CD4-positive, alpha-beta T cell treated with Interleukin-6 at 100 ng/mL for 8 hours (primary cell): ENCODE measurements at regions not wholly inside any gene's neighbourhood (a gene's known extent, or its start where the extent isn't known, plus 50 kb on each side); places are given as distances from the start of the nearest gene placed in this dataset.

Source experiments
- DNase-seq: peaks from one replicate; pipeline ENCODE4 v3.0.0-alpha.2; 2020; ENCODE audit warnings: mixed read lengths, low spot score

DNA sequence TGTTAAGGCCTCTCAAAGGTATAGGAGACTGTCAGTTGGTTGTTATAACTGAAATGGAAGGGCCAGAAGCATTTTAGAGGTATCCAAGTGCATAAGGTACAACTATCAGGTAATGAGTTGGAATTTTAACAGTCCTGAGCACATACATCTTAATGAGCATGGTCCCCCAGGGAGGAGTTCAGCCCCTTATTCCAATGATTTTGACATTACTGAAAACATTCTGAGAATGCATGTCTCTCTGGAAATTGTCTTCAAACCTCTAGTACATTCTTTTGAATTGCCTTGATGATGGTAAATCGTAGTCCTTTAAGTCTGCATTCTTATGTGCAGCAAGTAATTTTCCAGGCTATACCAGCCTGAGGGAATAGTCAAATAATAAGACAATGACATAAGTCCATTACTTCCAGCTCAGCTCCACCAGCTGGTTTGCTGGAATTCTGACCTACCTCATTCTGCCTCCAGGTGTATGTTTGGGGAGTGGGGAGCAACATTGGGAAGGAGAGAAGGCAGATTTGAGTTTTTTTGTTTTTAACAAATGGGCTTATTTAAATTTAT, 239.2 kb downstream of the MSRB3 start:
- no peak for DNase-seq

DNA sequence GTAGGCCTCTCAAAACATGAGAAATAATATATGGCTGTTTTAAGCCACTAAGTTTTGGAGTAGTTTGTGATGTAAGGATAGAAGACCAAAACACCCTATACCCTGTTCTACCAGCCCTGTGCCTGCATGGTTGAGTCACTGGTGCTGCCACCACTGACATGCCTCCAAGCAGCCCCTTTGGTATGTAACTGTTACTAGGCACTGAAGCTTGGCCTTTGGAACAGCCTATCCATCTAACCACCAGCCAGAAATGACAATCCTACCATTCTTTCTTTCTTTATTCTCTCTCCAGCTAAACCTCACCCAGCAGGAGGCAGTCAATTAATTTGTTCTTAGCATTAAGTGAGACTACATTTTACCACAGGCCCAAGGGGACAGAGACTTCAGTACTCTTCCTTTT, 240.3 kb downstream of the MSRB3 start:
- DNase-seq: no peak

- DNase-seq: no peak
Measured at GRCh38 chr12:65520658-65521057, 242.2 kb downstream of the MSRB3 start.

GRCh38 chr12:65522956-65523860, 244.7 kb downstream of the MSRB3 start:
- DNase-seq: no peak

GRCh38 chr12:65524666-65525065, 246.2 kb downstream of the MSRB3 start:
- no peak for DNase-seq

DNA sequence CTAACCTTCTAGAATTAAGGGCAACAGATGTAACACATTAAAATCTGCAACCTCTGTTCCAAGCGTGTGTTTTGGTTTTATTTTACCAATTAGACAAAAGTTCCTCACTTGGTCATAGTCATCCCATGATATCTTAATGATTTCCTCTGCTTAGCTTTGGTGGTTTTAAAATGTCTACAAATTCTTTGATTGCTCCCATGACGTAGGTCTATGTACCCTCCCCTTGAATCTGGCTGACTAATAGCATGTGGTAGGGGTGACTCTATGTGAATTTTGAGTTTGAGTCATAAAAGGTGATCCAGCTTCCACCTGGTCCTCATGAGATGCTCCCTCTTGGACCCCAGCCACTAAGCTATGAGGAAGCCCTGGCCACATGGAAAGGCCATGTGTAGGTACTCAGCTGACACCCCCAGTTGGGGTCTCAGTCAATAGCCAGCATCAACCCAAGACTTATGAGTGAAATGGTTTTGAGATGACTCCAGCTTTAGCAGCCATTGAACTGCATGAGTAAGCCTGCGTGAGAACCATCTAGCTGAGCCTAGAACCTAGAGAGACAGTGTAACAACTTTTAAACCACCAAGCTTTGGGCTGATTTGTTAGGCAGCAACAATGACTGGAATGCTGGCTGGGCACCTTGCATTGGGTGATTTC, 247.1 kb downstream of the MSRB3 start:
- DNase-seq: no peak

GRCh38 chr12:65526311-65526710, 247.8 kb downstream of the MSRB3 start:
- DNase-seq: no peak

GRCh38 chr12:65528127-65528526, 249.6 kb downstream of the MSRB3 start:
- DNase-seq: no peak

- no peak for DNase-seq
Measured at GRCh38 chr12:65529106-65529505, 250.6 kb downstream of the MSRB3 start.

DNA sequence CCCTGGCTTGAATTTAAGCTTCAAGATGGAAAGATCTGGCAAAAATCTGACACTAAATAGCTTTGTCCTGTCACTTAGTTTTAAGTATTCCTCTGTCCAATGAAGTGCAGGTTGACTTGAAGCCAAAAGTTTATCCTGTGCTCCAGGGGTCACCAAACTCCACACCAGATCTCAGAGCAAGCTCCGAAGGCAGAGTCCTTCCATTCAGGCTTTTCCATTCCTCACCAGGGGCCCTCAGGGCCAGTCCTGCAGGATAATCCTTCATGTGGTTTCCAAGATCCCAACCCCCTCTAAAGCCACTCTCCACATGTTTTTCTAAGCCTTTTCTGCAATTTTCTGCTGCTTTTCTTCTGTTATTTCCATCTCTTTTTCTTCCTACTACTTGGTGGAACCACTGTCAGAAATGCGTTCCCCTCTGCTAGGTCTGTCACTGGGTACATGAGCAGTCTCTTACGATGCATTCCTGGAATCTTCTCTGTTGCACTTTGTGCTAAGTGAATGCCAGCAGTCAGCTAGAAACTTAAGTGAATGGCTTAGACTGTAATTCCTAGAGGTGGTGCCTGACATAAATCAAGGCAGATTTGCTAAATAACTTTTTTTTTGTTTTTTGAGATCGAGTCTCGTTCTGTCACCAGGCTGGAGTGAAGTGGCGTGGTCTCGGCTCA, 251.4 kb downstream of the MSRB3 start:
- DNase-seq: no peak

DNA sequence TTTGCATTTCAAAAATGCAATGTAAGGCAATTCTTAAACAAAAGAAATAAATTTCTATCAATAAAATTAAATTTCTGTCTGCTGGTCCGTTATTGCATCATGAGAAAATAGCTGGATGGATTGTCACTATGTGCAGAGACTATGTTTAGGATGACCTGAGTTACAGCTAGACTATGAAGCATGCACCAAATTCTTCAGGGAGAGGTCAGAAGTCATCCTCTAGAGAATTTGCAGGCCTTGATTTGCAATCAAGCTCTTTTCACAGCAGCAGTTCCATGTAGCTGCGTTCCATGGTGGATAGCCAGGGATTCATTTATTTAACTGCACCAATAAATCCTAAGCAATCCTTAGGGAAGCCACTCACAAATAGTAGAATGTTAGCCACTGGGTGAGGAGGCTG, 253.7 kb downstream of the MSRB3 start:
- DNase-seq: no peak

GRCh38 chr12:65532764-65533163, 254.3 kb downstream of the MSRB3 start:
- no peak for DNase-seq

- DNase-seq: no peak
Measured at GRCh38 chr12:65533177-65533883, 254.8 kb downstream of the MSRB3 start.

DNA sequence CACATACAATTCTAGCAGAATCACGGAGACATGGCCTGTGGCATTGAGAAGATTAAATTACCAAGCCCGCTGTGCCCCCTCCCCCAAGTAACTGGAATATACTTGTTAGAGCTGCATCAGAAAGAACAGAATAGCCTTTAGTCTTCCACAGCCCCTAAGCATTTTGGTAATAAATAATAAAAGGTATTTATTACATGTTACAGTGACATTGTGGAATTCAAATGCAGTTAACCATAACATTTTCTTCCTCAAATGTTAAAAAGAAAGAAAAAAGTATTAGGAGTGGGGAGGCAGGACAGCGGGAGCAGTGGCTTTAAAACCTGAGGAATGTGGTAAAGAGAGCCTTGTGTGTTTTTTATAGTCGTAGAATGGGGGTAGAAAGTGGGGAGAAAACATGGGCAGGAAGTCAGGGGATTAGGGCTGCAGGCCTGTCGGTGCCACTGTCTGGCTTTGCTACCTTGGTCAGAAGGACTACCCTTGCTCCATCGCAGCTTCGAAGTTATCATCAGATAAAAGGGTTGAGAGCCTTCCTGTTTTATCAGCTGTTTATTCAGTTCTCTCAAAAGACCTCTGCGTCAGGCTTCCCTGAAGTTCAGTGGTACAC, 255.9 kb downstream of the MSRB3 start:
- DNase-seq: no peak

- DNase-seq: no peak
Measured at GRCh38 chr12:65535946-65536345, 257.5 kb downstream of the MSRB3 start.

DNA sequence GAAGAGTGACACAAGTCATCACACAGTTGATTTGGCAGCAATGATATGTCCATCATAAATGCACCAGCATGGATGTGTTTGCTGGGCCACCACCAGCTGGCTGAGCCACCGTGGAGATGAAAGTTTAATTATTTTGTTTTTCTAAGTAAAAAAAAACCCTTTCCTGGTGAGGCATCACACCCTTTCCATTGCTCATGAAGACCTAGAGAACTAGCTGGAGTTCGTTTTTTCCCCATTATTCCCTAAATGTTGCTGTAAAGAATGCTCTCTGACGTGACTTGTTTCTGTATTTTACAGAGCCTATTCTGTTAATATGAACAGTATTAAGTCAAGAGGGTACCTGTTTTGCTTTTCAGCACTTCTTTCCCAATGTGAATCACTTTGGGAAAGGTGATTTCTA, 257.9 kb downstream of the MSRB3 start:
- no peak for DNase-seq

DNA sequence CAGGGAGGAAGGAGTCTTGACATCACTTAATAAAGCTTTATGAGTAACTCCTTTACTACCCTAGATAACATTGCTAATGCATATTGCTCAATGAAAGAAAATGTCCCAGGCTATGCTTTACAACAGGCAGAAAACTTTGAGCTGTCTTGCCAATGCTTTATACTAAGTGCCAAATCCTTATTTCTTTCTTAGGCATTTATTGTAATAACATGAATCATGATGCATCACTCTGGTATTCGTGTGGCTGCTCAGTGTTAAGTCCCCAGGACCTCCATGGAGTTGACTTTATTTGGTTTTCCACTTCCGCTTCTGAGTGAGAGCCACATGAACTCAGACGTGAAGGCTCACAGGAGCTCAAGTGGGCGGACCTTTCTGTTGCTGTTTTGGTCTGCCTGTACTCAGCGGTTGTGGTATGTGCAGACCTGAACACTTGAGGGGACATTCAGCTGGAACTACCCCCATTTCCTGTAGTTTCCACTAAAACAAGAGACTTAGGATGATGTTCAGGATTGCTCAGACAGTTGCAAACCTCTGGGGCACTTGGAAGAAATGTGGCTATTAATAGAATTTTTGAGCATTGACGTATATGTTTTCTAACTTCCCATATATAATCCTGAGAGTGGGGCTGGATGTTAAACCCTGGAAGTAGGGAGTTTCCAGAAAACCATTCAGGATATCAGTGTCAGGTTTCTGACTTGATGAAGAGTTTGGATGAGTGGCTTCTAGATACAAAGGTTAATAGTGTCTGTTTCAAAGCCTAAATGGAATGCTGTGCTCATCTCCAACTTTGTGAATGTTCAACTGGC, 258.6 kb downstream of the MSRB3 start:
- no peak for DNase-seq

DNA sequence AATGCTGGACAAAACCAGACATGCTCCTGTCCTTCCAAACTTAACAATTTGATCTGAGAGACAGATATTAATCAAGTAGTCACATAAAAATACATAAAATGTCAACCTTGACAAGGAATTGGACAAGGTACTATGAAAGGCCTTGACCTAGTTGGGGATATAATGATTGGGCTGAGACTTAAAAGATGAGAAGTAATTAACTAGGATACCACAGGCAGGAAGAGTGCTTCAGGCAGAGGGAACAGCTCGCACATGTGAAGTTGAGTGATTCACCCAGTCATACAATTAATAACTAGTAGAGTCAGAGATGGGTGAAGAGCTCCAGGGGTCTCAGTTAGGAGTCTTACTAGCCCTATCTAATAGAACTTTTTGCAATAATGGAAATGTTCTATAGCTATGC, 259.5 kb downstream of the MSRB3 start:
- no peak for DNase-seq

DNA sequence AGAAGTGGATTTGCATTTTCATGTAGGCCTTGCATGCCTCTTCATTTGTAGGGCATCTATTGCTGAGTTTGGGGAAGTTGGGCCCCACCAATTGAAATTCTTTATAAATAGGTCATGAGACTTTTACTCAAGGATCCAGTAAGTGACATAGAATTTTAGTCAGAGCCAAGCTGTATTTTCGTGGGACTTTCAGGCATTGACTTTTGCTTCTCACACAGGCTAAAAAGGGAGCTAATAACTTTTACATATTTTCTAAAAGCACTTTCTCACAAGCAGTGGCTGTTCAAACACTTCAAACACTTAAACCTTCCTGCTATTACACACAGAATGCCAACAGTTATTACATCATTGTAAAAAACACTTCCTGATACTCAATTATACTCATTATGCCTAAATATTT, 260.5 kb downstream of the MSRB3 start:
- no peak for DNase-seq

DNA sequence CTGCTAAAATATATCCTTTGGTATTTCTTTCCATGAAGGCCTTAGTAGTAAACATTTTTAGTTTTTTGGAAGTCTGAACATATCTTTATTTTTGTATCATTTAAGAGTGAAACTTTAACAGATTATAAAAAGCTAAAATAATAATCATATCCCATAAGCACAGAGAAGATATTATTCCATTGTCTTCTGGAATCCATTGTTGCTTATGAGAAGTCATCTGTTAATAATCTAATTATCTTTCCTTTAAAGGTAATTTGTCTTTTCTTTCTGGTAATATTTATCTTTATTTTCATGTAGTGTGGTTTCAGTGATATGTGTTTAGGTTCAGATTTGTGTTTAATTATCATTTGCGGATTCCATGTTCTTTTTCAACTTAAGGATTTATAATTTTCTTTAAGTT, 261.7 kb downstream of the MSRB3 start:
- no peak for DNase-seq

- DNase-seq: no peak
Measured at GRCh38 chr12:65546528-65546927, 268.0 kb downstream of the MSRB3 start.
